ENCODE measurements at regions not wholly inside any gene's neighbourhood (a gene's known extent, or its start where the extent isn't known, plus 50 kb on each side); places are given as distances from the start of the nearest gene placed in this dataset.
"Not testable (repeated sequence)": the region's sequence is repeated elsewhere in the genome, so short reads cannot be mapped to it uniquely, and the experiment has no call there.

- DNase-seq = no peak
Observed at GRCh38 chr10:120205368-120206018, 251.5 kb upstream of the PLPP4 start.

GRCh38 chr10:120208488-120208887 is 248.5 kb upstream of the PLPP4 start:
- DNase-seq = no peak

- DNase-seq = no peak
Observed at GRCh38 chr10:120209124-120209762, 247.8 kb upstream of the PLPP4 start.

- DNase-seq = no peak
Observed at GRCh38 chr10:120212275-120212674, 244.8 kb upstream of the PLPP4 start.

GRCh38 chr10:120213283-120213682 is 243.7 kb upstream of the PLPP4 start:
- not testable (repeated sequence) for DNase-seq

- no peak for DNase-seq
Observed at GRCh38 chr10:120217736-120218135, 239.3 kb upstream of the PLPP4 start.

- DNase-seq = peak; percentile 3
Observed at GRCh38 chr10:120221873-120222485, 235.0 kb upstream of the PLPP4 start.

- no peak for DNase-seq
Observed at GRCh38 chr10:120229641-120230040, 227.4 kb upstream of the PLPP4 start.

- DNase-seq = not testable (repeated sequence)
Observed at GRCh38 chr10:120239695-120240094, 217.3 kb upstream of the PLPP4 start.

GRCh38 chr10:120251821-120252442 is 205.1 kb upstream of the PLPP4 start:
- no peak for DNase-seq

- DNase-seq = no peak
Observed at GRCh38 chr10:120253131-120253530, 203.9 kb upstream of the PLPP4 start.

- no peak for DNase-seq
Observed at GRCh38 chr10:120260456-120260855, 196.6 kb upstream of the PLPP4 start.

GRCh38 chr10:120262857-120263547 is 194.0 kb upstream of the PLPP4 start:
- no peak for DNase-seq

GRCh38 chr10:120266022-120266421 is 191.0 kb upstream of the PLPP4 start:
- DNase-seq = no peak

- DNase-seq = no peak
Observed at GRCh38 chr10:120270906-120271305, 186.1 kb upstream of the PLPP4 start.

- DNase-seq = no peak
Observed at GRCh38 chr10:120271696-120272095, 185.3 kb upstream of the PLPP4 start.

- DNase-seq = no peak
Observed at GRCh38 chr10:120272350-120272749, 184.7 kb upstream of the PLPP4 start.

GRCh38 chr10:120278069-120278468 is 179.0 kb upstream of the PLPP4 start:
- no peak for DNase-seq

- DNase-seq = no peak
Observed at GRCh38 chr10:120279196-120279595, 177.8 kb upstream of the PLPP4 start.

GRCh38 chr10:120282421-120282820 is 174.6 kb upstream of the PLPP4 start:
- DNase-seq = no peak

- no peak for DNase-seq
Observed at GRCh38 chr10:120282846-120283492, 174.1 kb upstream of the PLPP4 start.

GRCh38 chr10:120285408-120285807 is 171.6 kb upstream of the PLPP4 start:
- no peak for DNase-seq

GRCh38 chr10:120286280-120286679 is 170.7 kb upstream of the PLPP4 start:
- DNase-seq = no peak

All from NCI-H526 treated with DMSO at 0.1 percent for 48 hours (cell line).